HL-60 (cell line): ENCODE measurements at regions not wholly inside any gene's neighbourhood (a gene's known extent, or its start where the extent isn't known, plus 50 kb on each side); places are given as distances from the start of the nearest gene placed in this dataset.

ENCODE experiments used
- CTCF ChIP-seq: IDR thresholded peaks from one replicate; pipeline ENCODE4 v1.5.1; 2011; ENCODE audit warnings: low read length, control low read depth, inconsistent platforms; ENCODE audit not compliant: insufficient read depth
- GABPA ChIP-seq: IDR thresholded peaks from 2 replicates; pipeline ENCODE4 v1.6.1; 2012; ENCODE audit warnings: low read depth
- POLR2AphosphoS5 ChIP-seq: IDR thresholded peaks from 2 replicates; pipeline ENCODE4 v1.6.1; 2012; ENCODE audit warnings: low read depth
- REST ChIP-seq: IDR thresholded peaks from 2 replicates; pipeline ENCODE4 v1.6.1; 2012; ENCODE audit warnings: low read depth; ENCODE audit not compliant: insufficient replicate concordance
- SPI1 ChIP-seq: IDR thresholded peaks from 2 replicates; pipeline ENCODE4 v1.6.1; 2012; ENCODE audit warnings: low read depth, mild to moderate bottlenecking, borderline replicate concordance

GRCh38 chr10:129366450-129366849 lies 100.6 kb upstream of the MGMT start:
- TF ChIP-seq CTCF, result no peak
- no peak for TF ChIP-seq REST
- TF ChIP-seq POLR2AphosphoS5, result no peak
- TF ChIP-seq SPI1, result no peak
- TF ChIP-seq GABPA, result no peak
